Smooth muscle cell (in vitro differentiated cells): ENCODE measurements at regions not wholly inside any gene's neighbourhood (a gene's known extent, or its start where the extent isn't known, plus 50 kb on each side); places are given as distances from the start of the nearest gene placed in this dataset.

Source experiments
- DNase-seq: peaks from one replicate; lab custom pipeline; 2025; ENCODE audit not compliant: unreplicated experiment; lab: John Stamatoyannopoulos, UW
- H2AFZ ChIP-seq: fragments of 200-600 bp; sonication (generic); 2 replicates; pipeline ENCODE4 v1.6.0; 2016; ENCODE audit warnings: antibody characterized with exemption, low read depth, mild to moderate bottlenecking
- H3F3A ChIP-seq: fragments of 200-600 bp; sonication (generic); 2 replicates; pipeline ENCODE4 v1.6.0; 2017; ENCODE audit warnings: antibody characterized with exemption, low read depth
- H3K27ac ChIP-seq: fragments of 200-600 bp; sonication (generic); 2 replicates; pipeline ENCODE4 v1.5.1; 2016; ENCODE audit warnings: low read depth, mild to moderate bottlenecking
- H3K27me3 ChIP-seq: fragments of 200-600 bp; sonication (generic); 2 replicates; pipeline ENCODE4 v1.6.1; 2016; ENCODE audit warnings: low read depth, mild to moderate bottlenecking
- H3K36me3 ChIP-seq: fragments of 200-600 bp; sonication (generic); 2 replicates; pipeline ENCODE4 v1.5.1; 2016; ENCODE audit warnings: low read depth
- H3K4me1 ChIP-seq: fragments of 200-600 bp; sonication (generic); 2 replicates; pipeline ENCODE4 v1.5.1; 2016; ENCODE audit warnings: low read depth
- H3K4me2 ChIP-seq: fragments of 200-600 bp; sonication (generic); 2 replicates; pipeline ENCODE4 v1.6.0; 2016; ENCODE audit warnings: mild to moderate bottlenecking
- H3K4me3 ChIP-seq: fragments of 200-600 bp; sonication (generic); 2 replicates; pipeline ENCODE4 v1.5.1; 2016; ENCODE audit warnings: mild to moderate bottlenecking
- H3K79me2 ChIP-seq: fragments of 200-600 bp; sonication (generic); 2 replicates; pipeline ENCODE4 v1.6.0; 2016; ENCODE audit warnings: low read depth, mild to moderate bottlenecking
- H3K9ac ChIP-seq: fragments of 200-600 bp; sonication (generic); 2 replicates; pipeline ENCODE4 v1.6.0; 2016; ENCODE audit warnings: low read depth
- H3K9me3 ChIP-seq: fragments of 200-600 bp; sonication (generic); replicated peaks from 2 replicates; pipeline ENCODE4 v1.5.1; 2016; ENCODE audit warnings: low read depth
- H4K20me1 ChIP-seq: fragments of 200-600 bp; sonication (generic); 2 replicates; pipeline ENCODE4 v1.6.0; 2016; ENCODE audit warnings: low read depth
- WGBS: methylation state at CpG from one replicate; pipeline ENCODE4 v1.1.7; 2016; ENCODE audit warnings: low lambda C conversion rate; 5-methylcytosine and 5-hydroxymethylcytosine counted together
- TF ChIP-seq, protein P1 (sequence below): fragments of 200-600 bp; sonication (generic); IDR thresholded peaks from 2 replicates; pipeline ENCODE4 v1.5.1; 2017; ENCODE audit warnings: borderline replicate concordance, mild to moderate bottlenecking, antibody characterized with exemption; ENCODE audit not compliant: insufficient read depth, poor library complexity, severe bottlenecking

DNA sequence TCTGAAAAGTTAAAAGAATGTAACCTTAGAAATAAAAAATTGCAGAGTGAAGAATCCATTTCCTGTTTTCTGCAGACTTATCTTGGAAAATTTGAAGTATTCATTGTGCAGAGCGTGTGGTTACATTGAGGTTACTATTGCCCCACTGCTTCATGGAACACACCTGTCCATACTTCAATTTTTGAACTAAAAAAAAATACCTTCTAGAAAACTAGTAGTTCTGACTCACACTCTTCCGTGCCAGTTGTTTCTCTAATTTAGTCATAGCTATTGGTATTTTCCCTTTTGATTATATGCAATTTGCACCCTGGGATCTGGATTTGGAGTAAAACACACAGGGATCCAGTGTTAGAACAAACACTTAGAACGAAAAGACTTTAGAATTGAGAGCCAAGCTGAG lies 111.8 kb upstream of the LYSMD4 start:
- DNase-seq: no peak
- Histone ChIP-seq H3K9ac (no peak overlapping the region), H3K4me1 (no peaks in the 10 kb centered on the region), H3K4me2 (no peak overlapping the region), H3K27ac (no peak overlapping the region), H3K27me3 (no peaks in the 10 kb centered on the region), H4K20me1 (no peaks in the 10 kb centered on the region), H3K9me3 (no peaks in the 10 kb centered on the region), H3F3A (no peaks in the 10 kb centered on the region), H3K79me2 (no peaks in the 10 kb centered on the region), H3K4me3 (no peak overlapping the region), H2AFZ (no peak overlapping the region), H3K36me3 (no peaks in the 10 kb centered on the region)
- TF ChIP-seq, protein P1, sequence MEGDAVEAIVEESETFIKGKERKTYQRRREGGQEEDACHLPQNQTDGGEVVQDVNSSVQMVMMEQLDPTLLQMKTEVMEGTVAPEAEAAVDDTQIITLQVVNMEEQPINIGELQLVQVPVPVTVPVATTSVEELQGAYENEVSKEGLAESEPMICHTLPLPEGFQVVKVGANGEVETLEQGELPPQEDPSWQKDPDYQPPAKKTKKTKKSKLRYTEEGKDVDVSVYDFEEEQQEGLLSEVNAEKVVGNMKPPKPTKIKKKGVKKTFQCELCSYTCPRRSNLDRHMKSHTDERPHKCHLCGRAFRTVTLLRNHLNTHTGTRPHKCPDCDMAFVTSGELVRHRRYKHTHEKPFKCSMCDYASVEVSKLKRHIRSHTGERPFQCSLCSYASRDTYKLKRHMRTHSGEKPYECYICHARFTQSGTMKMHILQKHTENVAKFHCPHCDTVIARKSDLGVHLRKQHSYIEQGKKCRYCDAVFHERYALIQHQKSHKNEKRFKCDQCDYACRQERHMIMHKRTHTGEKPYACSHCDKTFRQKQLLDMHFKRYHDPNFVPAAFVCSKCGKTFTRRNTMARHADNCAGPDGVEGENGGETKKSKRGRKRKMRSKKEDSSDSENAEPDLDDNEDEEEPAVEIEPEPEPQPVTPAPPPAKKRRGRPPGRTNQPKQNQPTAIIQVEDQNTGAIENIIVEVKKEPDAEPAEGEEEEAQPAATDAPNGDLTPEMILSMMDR: no peak
- WGBS: 88% methylated on average over 3 of the region's 3 CpGs

- no peaks in the 10 kb centered on the region for H3K79me2 ChIP-seq
- no peak overlapping the region for H3K4me2 ChIP-seq
- H4K20me1 ChIP-seq: no peaks in the 10 kb centered on the region
- H3K27me3 ChIP-seq: no peaks in the 10 kb centered on the region
- no peaks in the 10 kb centered on the region for H3K36me3 ChIP-seq
- H3K9ac ChIP-seq: no peak overlapping the region
- TF ChIP-seq, protein P1: no peak
- no peak overlapping the region for H3K27ac ChIP-seq
- DNase-seq: no peak
- WGBS: 78% methylated on average over 8 of the region's 8 CpGs
- no peaks in the 10 kb centered on the region for H3F3A ChIP-seq
- H3K4me1 ChIP-seq: no peaks in the 10 kb centered on the region
- H3K9me3 ChIP-seq: no peaks in the 10 kb centered on the region
- no peak overlapping the region for H2AFZ ChIP-seq
- H3K4me3 ChIP-seq: no peak overlapping the region
These were observed 110.9 kb upstream of the LYSMD4 start for GRCh38 chr15:99844150-99844549.

DNA sequence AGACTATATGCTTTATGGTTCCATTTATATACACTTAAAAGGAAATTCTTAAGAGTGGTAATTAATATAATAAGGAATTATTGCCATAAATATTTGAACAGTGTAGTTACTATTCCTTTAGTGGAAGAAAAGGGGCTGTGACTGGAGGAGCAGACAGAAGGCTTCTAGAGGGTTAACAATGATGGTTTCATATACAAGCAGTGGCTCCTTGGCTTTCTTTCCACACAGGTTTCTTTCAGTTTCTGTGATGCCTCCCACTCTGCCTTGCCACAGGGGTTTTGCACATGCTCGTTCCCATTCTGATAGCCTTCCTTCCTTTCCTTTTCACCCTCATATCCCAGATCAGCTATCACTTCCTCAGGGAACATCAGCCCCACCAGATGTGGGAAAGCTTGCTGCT lies 108.8 kb upstream of the LYSMD4 start:
- H3K4me1 ChIP-seq: no peaks in the 10 kb centered on the region
- TF ChIP-seq, protein P1: no peak
- peaks cover 3% of the 10 kb centered on the region for H3K36me3 ChIP-seq
- 80% methylated on average over 1 of the region's 1 CpG for WGBS
- H3K79me2 ChIP-seq: no peaks in the 10 kb centered on the region
- H3K4me2 ChIP-seq: no peak overlapping the region
- H3K27me3 ChIP-seq: no peaks in the 10 kb centered on the region
- no peak for DNase-seq
- H3K4me3 ChIP-seq: no peak overlapping the region
- no peak overlapping the region for H3K27ac ChIP-seq
- no peaks in the 10 kb centered on the region for H4K20me1 ChIP-seq
- no peaks in the 10 kb centered on the region for H3K9me3 ChIP-seq
- H3K9ac ChIP-seq: no peak overlapping the region
- H3F3A ChIP-seq: no peaks in the 10 kb centered on the region
- H2AFZ ChIP-seq: no peak overlapping the region

DNA sequence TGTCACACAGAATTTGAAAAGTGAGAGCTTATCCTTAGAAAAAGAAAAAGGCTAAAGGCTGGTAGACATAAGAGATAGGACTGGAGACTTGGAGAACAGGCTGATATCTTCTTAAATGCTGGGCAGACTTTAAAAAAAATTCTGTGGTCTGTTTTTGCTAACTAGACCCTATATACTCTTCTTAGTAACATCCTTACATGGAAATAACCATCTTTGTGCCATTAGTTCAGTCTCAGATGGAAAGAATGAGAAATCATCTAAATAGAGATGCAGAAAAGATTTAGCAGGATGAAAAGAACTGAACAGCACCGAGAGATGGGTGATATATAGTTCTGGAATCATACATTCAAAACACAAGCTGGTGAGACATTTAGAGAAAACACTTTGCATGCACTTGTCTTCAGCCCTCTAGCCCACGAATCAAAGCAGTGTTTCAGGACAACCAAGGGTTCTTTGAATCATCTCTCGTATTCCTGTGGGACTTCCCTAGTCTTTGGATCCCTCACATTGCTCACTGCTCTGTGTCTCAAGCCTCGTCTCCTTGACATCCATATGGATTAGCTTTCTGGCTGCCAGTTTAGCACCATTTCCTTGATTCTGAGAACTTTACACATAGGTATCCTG lies 93.0 kb upstream of the LYSMD4 start:
- no peaks in the 10 kb centered on the region for H3K9me3 ChIP-seq
- H4K20me1 ChIP-seq: no peaks in the 10 kb centered on the region
- H3F3A ChIP-seq: no peaks in the 10 kb centered on the region
- TF ChIP-seq, protein P1: no peak
- 95% methylated on average over 4 of the region's 4 CpGs for WGBS
- H3K36me3 ChIP-seq: no peaks in the 10 kb centered on the region
- no peak overlapping the region for H3K4me2 ChIP-seq
- no peak overlapping the region for H3K4me3 ChIP-seq
- H3K9ac ChIP-seq: no peak overlapping the region
- DNase-seq: no peak
- H3K27ac ChIP-seq: no peak overlapping the region
- no peaks in the 10 kb centered on the region for H3K27me3 ChIP-seq
- no peaks in the 10 kb centered on the region for H3K4me1 ChIP-seq
- no peak overlapping the region for H2AFZ ChIP-seq
- no peaks in the 10 kb centered on the region for H3K79me2 ChIP-seq
